ENCODE measurements at regions not wholly inside any gene's neighbourhood (a gene's known extent, or its start where the extent isn't known, plus 50 kb on each side); places are given as distances from the start of the nearest gene placed in this dataset.

DNA sequence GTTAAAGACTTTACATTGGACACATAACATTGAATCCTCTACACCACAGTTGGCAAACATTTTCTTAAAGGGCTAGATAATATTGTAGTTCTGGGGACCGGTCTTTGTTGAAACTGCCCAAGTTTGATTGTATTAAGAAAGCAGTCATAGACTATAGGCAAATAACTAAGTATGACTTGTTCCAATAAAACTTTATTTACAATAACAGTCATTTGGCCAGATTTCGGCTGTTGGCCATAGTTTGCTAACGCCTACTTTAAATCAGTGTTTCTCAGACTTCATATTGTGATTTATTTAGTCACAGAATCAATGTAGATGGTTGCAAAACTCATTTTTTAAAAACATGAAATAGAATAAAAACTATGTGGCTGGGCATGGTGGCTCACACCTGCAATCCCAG, 531.8 kb downstream of the XYLT1 start:
- Histone ChIP-seq H3K4me3 (ENCODE audit: low read depth in 1 of 3, low read length in 3 of 3) (no peak overlapping the region), H3K27me3 (ENCODE audit: control insufficient read depth in 4 of 4, insufficient read depth in 4 of 4, low read length in 3 of 4) (peaks cover 0 to 12% (median under 1%) of the 10 kb centered on the region in 4 donors), H3K27ac (ENCODE audit: low read depth in 1 of 2, low read length in 2 of 2) (no peak overlapping the region), H3K4me1 (ENCODE audit: control insufficient read depth in 4 of 4, insufficient read depth in 4 of 4, low read length in 3 of 4) (no peaks in the 10 kb centered on the region), H3K9me3 (ENCODE audit: control insufficient read depth in 4 of 4, low read length in 3 of 4) (no peaks in the 10 kb centered on the region), H3K36me3 (ENCODE audit: control insufficient read depth in 4 of 4, insufficient read depth in 3 of 4, low read depth in 1 of 4, low read length in 3 of 4) (no peaks in the 10 kb centered on the region), H3K9ac (ENCODE audit: low read depth in 1 of 2, low read length in 2 of 2) (no peak overlapping the region)
- no peak for TF ChIP-seq FOXA2 (IDR thresholded peaks at IDR 0.05)
- no peak for TF ChIP-seq TAF1 (conservative IDR thresholded peaks at IDR 0.05)
- TF ChIP-seq HNF4A (conservative IDR thresholded peaks at IDR 0.05), result no peak
- TF ChIP-seq, protein P1, sequence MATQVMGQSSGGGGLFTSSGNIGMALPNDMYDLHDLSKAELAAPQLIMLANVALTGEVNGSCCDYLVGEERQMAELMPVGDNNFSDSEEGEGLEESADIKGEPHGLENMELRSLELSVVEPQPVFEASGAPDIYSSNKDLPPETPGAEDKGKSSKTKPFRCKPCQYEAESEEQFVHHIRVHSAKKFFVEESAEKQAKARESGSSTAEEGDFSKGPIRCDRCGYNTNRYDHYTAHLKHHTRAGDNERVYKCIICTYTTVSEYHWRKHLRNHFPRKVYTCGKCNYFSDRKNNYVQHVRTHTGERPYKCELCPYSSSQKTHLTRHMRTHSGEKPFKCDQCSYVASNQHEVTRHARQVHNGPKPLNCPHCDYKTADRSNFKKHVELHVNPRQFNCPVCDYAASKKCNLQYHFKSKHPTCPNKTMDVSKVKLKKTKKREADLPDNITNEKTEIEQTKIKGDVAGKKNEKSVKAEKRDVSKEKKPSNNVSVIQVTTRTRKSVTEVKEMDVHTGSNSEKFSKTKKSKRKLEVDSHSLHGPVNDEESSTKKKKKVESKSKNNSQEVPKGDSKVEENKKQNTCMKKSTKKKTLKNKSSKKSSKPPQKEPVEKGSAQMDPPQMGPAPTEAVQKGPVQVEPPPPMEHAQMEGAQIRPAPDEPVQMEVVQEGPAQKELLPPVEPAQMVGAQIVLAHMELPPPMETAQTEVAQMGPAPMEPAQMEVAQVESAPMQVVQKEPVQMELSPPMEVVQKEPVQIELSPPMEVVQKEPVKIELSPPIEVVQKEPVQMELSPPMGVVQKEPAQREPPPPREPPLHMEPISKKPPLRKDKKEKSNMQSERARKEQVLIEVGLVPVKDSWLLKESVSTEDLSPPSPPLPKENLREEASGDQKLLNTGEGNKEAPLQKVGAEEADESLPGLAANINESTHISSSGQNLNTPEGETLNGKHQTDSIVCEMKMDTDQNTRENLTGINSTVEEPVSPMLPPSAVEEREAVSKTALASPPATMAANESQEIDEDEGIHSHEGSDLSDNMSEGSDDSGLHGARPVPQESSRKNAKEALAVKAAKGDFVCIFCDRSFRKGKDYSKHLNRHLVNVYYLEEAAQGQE (IDR thresholded peaks at IDR 0.05), result no peak
- TF ChIP-seq SP1 (IDR thresholded peaks at IDR 0.05), result no peak
- no peak for TF ChIP-seq RAD21 (IDR thresholded peaks at IDR 0.05)
- TF ChIP-seq HNF4G (IDR thresholded peaks at IDR 0.05), result no peak
- TF ChIP-seq YY1 (IDR thresholded peaks at IDR 0.05), result no peak
- no peak for TF ChIP-seq ZBTB33 (IDR thresholded peaks at IDR 0.05)
- no peak for TF ChIP-seq FOXA1 (IDR thresholded peaks at IDR 0.05)
- no peak for TF ChIP-seq JUND (IDR thresholded peaks at IDR 0.05)
- TF ChIP-seq GABPA (IDR thresholded peaks at IDR 0.05 in 1 of 2, conservative IDR thresholded peaks at IDR 0.05 in 1 of 2), result no peak
- TF ChIP-seq EGR1 (IDR thresholded peaks at IDR 0.05; ENCODE audit: low read depth in 2 of 2), result no peak
- no peak for TF ChIP-seq NR2F2 (IDR thresholded peaks at IDR 0.05)
- TF ChIP-seq ATF3 (IDR thresholded peaks at IDR 0.05), result no peak
- TF ChIP-seq, protein P2, sequence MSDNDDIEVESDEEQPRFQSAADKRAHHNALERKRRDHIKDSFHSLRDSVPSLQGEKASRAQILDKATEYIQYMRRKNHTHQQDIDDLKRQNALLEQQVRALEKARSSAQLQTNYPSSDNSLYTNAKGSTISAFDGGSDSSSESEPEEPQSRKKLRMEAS (IDR thresholded peaks at IDR 0.05), result no peak
- no peak for TF ChIP-seq RXRA (IDR thresholded peaks at IDR 0.05)
- no peak for TF ChIP-seq CTCF (IDR thresholded peaks at IDR 0.05; ENCODE audit: low read depth, low read length, missing input control)
- 67% methylated on average over 3 of the region's 3 CpGs for WGBS
- no peak for DNase-seq (ENCODE audit: low spot score)

All from liver (tissue), 8 donors.